ENCODE measurements at regions not wholly inside any gene's neighbourhood (a gene's known extent, or its start where the extent isn't known, plus 50 kb on each side); places are given as distances from the start of the nearest gene placed in this dataset.

GRCh38 chr5:167284222-167284890, 1007.1 kb upstream of the WWC1 start:
- in situ Hi-C loops (cut with HindIII; ENCODE audit: low sequenced_read_pairs) = no loop called here
- TF ChIP-seq CTCF (IDR thresholded peaks at IDR 0.05; ENCODE audit: low read depth, low read length, missing control alignments) = no peak
- H3K4me3 ChIP-seq (ENCODE audit: low read depth, low read length) = no peak overlapping the region
- DNase-seq (ENCODE audit: low read depth) = no peak

- no peak for DNase-seq (ENCODE audit: low read depth)
- TF ChIP-seq CTCF (IDR thresholded peaks at IDR 0.05; ENCODE audit: low read depth, low read length, missing control alignments) = no peak
- H3K4me3 ChIP-seq (ENCODE audit: low read depth, low read length) = no peak overlapping the region
- in situ Hi-C loops (cut with HindIII; ENCODE audit: low sequenced_read_pairs) = no loop called here
Observed at GRCh38 chr5:167285591-167285990, 1005.9 kb upstream of the WWC1 start.

- in situ Hi-C loops (cut with HindIII; ENCODE audit: low sequenced_read_pairs) = no loop called here
Observed at GRCh38 chr5:167286891-167287290, 1004.6 kb upstream of the WWC1 start.

GRCh38 chr5:167290478-167290877, 1001.0 kb upstream of the WWC1 start:
- no peak for TF ChIP-seq CTCF (IDR thresholded peaks at IDR 0.05; ENCODE audit: low read depth, low read length, missing control alignments)
- no peak for DNase-seq (ENCODE audit: low read depth)
- in situ Hi-C loops (cut with HindIII; ENCODE audit: low sequenced_read_pairs) = no loop called here
- no peak overlapping the region for H3K4me3 ChIP-seq (ENCODE audit: low read depth, low read length)

More at GRCh38 chr5:167286891-167287290, 1004.6 kb upstream of the WWC1 start:
- no peak for DNase-seq (ENCODE audit: low read depth)
- no peak overlapping the region for H3K4me3 ChIP-seq (ENCODE audit: low read depth, low read length)
- no peak for TF ChIP-seq CTCF (IDR thresholded peaks at IDR 0.05; ENCODE audit: low read depth, low read length, missing control alignments)

GRCh38 chr5:167294882-167295680, 996.4 kb upstream of the WWC1 start:
- no peak for TF ChIP-seq CTCF (IDR thresholded peaks at IDR 0.05; ENCODE audit: low read depth, low read length, missing control alignments)
- DNase-seq (ENCODE audit: low read depth) = peak; percentile 88
- in situ Hi-C loops (cut with HindIII; ENCODE audit: low sequenced_read_pairs) = no loop called here
- no peak overlapping the region for H3K4me3 ChIP-seq (ENCODE audit: low read depth, low read length)

DNA sequence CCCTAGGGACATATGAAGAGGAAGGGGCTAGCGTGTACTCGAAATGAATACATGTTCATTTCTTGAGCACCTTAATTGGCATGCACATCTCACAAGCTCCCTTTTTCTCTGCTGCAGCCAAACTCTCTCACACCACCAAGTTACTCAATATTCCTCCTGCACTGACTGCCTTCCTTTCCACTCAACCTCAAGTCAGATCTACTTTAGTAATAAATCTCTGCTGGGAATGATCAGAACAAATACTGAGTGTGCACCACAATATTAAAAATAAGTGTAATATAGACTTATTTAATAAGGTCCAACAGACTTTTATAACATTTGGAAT, 995.8 kb upstream of the WWC1 start:
- no peak overlapping the region for H3K4me3 ChIP-seq (ENCODE audit: low read depth, low read length)
- no peak for DNase-seq (ENCODE audit: low read depth)
- in situ Hi-C loops (cut with HindIII; ENCODE audit: low sequenced_read_pairs) = no loop called here
- TF ChIP-seq CTCF (IDR thresholded peaks at IDR 0.05; ENCODE audit: low read depth, low read length, missing control alignments) = no peak

All from astrocyte of the cerebellum (primary cell).